ENCODE measurements at regions not wholly inside any gene's neighbourhood (a gene's known extent, or its start where the extent isn't known, plus 50 kb on each side); places are given as distances from the start of the nearest gene placed in this dataset.

GRCh38 chr2:221844212-221845020 lies 272.3 kb upstream of the EPHA4 start (continued):
- TF ChIP-seq CHD7 (IDR thresholded peaks at IDR 0.05; ENCODE audit: low read depth, low read length) (no peak), TARDBP (IDR thresholded peaks at IDR 0.05) (no peak)

All from K562 (cell line).